ENCODE measurements at regions not wholly inside any gene's neighbourhood (a gene's known extent, or its start where the extent isn't known, plus 50 kb on each side); places are given as distances from the start of the nearest gene placed in this dataset.

GRCh38 chr7:9149499-9150082 is 716.2 kb downstream of the NXPH1 start:
- ATAC-seq (ENCODE audit: low read depth) (no peak), DNase-seq (no peak)
- no peak overlapping the region for H2AFZ ChIP-seq (replicated peaks; ENCODE audit: low read length, poor library complexity)
- H3K9me1 ChIP-seq (ENCODE audit: insufficient read depth, low read length) = no peaks in the 10 kb centered on the region
- H3K9ac ChIP-seq (ENCODE audit: low read depth, low read length) = no peak overlapping the region
- H2AK9ac ChIP-seq (replicated peaks; ENCODE audit: low read depth, low read length, poor library complexity) = no peak overlapping the region
- intact Hi-C loops (cut with micrococcal nuclease) (no loop called here), in situ Hi-C loops (cut with MboI; ENCODE audit: low sequenced_read_pairs) (no loop called here), dilution Hi-C loops (cut with HindIII; ENCODE audit: low sequenced_read_pairs, unreplicated experiment) (no loop called here)
- H4K20me1 ChIP-seq (ENCODE audit: insufficient read depth, low read length) = no peaks in the 10 kb centered on the region
- TF ChIP-seq ELK1 (IDR thresholded peaks at IDR 0.05; ENCODE audit: borderline replicate concordance, low read depth, low read length) = no peak
- TF ChIP-seq MXI1 (IDR thresholded peaks at IDR 0.05; ENCODE audit: borderline replicate concordance, low read depth, low read length) = no peak
- TF ChIP-seq CEBPB (IDR thresholded peaks at IDR 0.05; ENCODE audit: low read depth, low read length) = no peak
- no peak for TF ChIP-seq MAFK (IDR thresholded peaks at IDR 0.05; ENCODE audit: low read depth, low read length)
- no peak for TF ChIP-seq RCOR1 (IDR thresholded peaks at IDR 0.05; ENCODE audit: insufficient replicate concordance, low read length)
- no peak for TF ChIP-seq CHD1 (IDR thresholded peaks at IDR 0.05; ENCODE audit: low read depth, low read length)
- TF ChIP-seq, protein P1, sequence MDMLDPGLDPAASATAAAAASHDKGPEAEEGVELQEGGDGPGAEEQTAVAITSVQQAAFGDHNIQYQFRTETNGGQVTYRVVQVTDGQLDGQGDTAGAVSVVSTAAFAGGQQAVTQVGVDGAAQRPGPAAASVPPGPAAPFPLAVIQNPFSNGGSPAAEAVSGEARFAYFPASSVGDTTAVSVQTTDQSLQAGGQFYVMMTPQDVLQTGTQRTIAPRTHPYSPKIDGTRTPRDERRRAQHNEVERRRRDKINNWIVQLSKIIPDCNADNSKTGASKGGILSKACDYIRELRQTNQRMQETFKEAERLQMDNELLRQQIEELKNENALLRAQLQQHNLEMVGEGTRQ (IDR thresholded peaks at IDR 0.05; ENCODE audit: low read depth, low read length) = no peak
- TF ChIP-seq RFX5 (IDR thresholded peaks at IDR 0.05; ENCODE audit: low read depth, low read length) = no peak
- TF ChIP-seq CTCF (conservative IDR thresholded peaks at IDR 0.05; ENCODE audit: low read depth, low read length) = no peak
- no peak for TF ChIP-seq MAZ (IDR thresholded peaks at IDR 0.05; ENCODE audit: borderline replicate concordance, low read depth, low read length)
- TF ChIP-seq FOS (IDR thresholded peaks at IDR 0.05; ENCODE audit: low read depth, low read length) = no peak
- no peak for TF ChIP-seq POLR2A (IDR thresholded peaks at IDR 0.05; ENCODE audit: low read depth, low read length)
- TF ChIP-seq BHLHE40 (IDR thresholded peaks at IDR 0.05; ENCODE audit: low read depth, low read length) = no peak
- TF ChIP-seq SMC3 (IDR thresholded peaks at IDR 0.05; ENCODE audit: low read depth, low read length) = no peak
- no peak for TF ChIP-seq NFE2L2 (IDR thresholded peaks at IDR 0.05; ENCODE audit: low read depth, low read length)
- no peak for TF ChIP-seq RAD21 (IDR thresholded peaks at IDR 0.05; ENCODE audit: low read length)
- no peaks in the 10 kb centered on the region for H3K79me1 ChIP-seq (ENCODE audit: low read depth in 1 of 2, low read length in 2 of 2)
- no peak overlapping the region for H4K91ac ChIP-seq (ENCODE audit: insufficient read depth, low read depth, low read length)
- H3K4me2 ChIP-seq (ENCODE audit: low read depth, low read length) = no peak overlapping the region
- H4K5ac ChIP-seq (ENCODE audit: low read depth, low read length) = no peak overlapping the region
- H2BK5ac ChIP-seq (ENCODE audit: low read depth, low read length, poor library complexity, severe bottlenecking) = no peak overlapping the region
- no peaks in the 10 kb centered on the region for H3K36me3 ChIP-seq (ENCODE audit: control insufficient read depth, insufficient read depth, low read length)
- H2AK5ac ChIP-seq (ENCODE audit: low read depth, low read length) = no peak overlapping the region
- BruUV-seq (replicated peaks) = no TSS peak
- ChIA-PET POLR2A (ENCODE audit: unreplicated experiment) (no interaction called here), CTCF (no interaction called here)
- H2BK20ac ChIP-seq (ENCODE audit: low read depth, low read length) = no peak overlapping the region
- H3K23ac ChIP-seq (ENCODE audit: low read depth, low read length) = no peak overlapping the region
- no peak overlapping the region for H3K18ac ChIP-seq (ENCODE audit: low read depth, low read length)
- no peak overlapping the region for H3K14ac ChIP-seq (replicated peaks; ENCODE audit: low read depth, low read length)
- no peak overlapping the region for H3K56ac ChIP-seq (ENCODE audit: extremely low read depth, insufficient read depth, low read length)
- no peak overlapping the region for H4K8ac ChIP-seq (ENCODE audit: low read depth in 2 of 2, low read length in 2 of 2)
- H3K4me3 ChIP-seq (ENCODE audit: insufficient read depth, low read depth, low read length) = no peak overlapping the region
- H3K9me3 ChIP-seq (ENCODE audit: control insufficient read depth, insufficient read depth, low read length) = no peaks in the 10 kb centered on the region
- H3K4ac ChIP-seq (ENCODE audit: low read depth, low read length) = no peak overlapping the region
- H3K27me3 ChIP-seq (ENCODE audit: control insufficient read depth, insufficient read depth, low read length) = no peaks in the 10 kb centered on the region
- no peak overlapping the region for H2BK15ac ChIP-seq (ENCODE audit: low read depth, low read length)
- WGBS, 2 experiments (ENCODE audit: extremely low coverage in 2 of 2, insufficient read length in 1 of 2) = no CpG with 5 or more reads among the region's 4 CpGs
- H3K27ac ChIP-seq (ENCODE audit: insufficient read depth, low read length) = no peak overlapping the region
- H3K4me1 ChIP-seq (ENCODE audit: control insufficient read depth, insufficient read depth, low read length) = no peaks in the 10 kb centered on the region
- H2BK120ac ChIP-seq (ENCODE audit: low read depth, low read length) = no peak overlapping the region

Data from IMR-90 (cell line).